ENCODE measurements at regions not wholly inside any gene's neighbourhood (a gene's known extent, or its start where the extent isn't known, plus 50 kb on each side); places are given as distances from the start of the nearest gene placed in this dataset.

DNA sequence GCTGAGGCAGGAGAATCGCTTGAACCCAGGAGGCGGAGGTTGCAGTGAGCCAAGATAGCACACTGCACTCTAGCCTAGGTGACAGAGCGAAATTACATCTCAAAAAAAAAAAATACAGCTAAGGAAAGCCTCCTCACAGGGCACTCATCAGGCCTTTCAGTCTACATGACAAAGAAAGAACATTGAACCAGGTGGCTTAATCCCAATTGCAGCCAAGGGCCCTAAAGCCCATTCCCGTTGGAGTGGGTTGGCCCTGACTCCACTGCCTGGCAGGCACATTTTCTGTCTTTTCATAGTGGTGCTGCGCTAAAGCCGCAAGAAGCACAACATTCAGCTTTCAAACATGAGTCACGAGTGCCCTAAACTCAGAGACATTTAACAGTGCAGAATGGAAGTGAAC is 372.5 kb downstream of the RNF144A start:
- TF ChIP-seq, protein P1, sequence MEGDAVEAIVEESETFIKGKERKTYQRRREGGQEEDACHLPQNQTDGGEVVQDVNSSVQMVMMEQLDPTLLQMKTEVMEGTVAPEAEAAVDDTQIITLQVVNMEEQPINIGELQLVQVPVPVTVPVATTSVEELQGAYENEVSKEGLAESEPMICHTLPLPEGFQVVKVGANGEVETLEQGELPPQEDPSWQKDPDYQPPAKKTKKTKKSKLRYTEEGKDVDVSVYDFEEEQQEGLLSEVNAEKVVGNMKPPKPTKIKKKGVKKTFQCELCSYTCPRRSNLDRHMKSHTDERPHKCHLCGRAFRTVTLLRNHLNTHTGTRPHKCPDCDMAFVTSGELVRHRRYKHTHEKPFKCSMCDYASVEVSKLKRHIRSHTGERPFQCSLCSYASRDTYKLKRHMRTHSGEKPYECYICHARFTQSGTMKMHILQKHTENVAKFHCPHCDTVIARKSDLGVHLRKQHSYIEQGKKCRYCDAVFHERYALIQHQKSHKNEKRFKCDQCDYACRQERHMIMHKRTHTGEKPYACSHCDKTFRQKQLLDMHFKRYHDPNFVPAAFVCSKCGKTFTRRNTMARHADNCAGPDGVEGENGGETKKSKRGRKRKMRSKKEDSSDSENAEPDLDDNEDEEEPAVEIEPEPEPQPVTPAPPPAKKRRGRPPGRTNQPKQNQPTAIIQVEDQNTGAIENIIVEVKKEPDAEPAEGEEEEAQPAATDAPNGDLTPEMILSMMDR (IDR thresholded peaks at IDR 0.05; ENCODE audit: low read depth, low read length), result no peak
- TF ChIP-seq MAX (IDR thresholded peaks at IDR 0.05; ENCODE audit: low read depth, low read length), result no peak

Data from NB4 (cell line).